ENCODE measurements at regions not wholly inside any gene's neighbourhood (a gene's known extent, or its start where the extent isn't known, plus 50 kb on each side); places are given as distances from the start of the nearest gene placed in this dataset.

DNA sequence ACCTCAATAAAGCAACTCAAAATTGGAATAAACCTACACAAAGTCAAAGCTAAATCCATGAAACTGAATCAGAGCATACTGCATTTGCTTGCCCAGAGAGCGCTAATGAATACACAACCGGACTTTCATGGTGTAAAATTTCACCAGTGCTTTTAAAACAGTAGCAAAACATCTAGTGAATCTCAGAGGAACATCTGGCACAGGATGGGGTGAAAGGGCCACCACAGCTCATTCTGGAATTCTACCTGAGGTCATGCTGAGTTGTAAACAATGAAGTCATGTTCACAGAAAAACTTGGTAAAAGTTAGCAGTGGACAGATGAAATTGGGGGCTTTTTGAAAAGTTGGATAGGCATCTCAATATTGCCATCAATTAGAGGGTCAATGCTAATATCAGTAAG lies 125.6 kb upstream of the STXBP5 start:
- DNase-seq (ENCODE audit: low read depth, low spot score): no peak
- Histone ChIP-seq H2AFZ (ENCODE audit: control insufficient read depth, low read depth, low read length) (no peak overlapping the region), H3K79me2 (ENCODE audit: control insufficient read depth, insufficient read depth, low read length) (no peaks in the 10 kb centered on the region), H3K9ac (ENCODE audit: control insufficient read depth, insufficient read depth, low read length) (no peak overlapping the region), H3K4me2 (ENCODE audit: control insufficient read depth, insufficient read depth) (no peak overlapping the region), H3K4me3 (no peak overlapping the region), H3K4me1 (ENCODE audit: control insufficient read depth, insufficient read depth, low read length) (no peaks in the 10 kb centered on the region), H3K9me3 (replicated peaks; ENCODE audit: control insufficient read depth, insufficient read depth, low read length) (no peaks in the 10 kb centered on the region), H3K27me3 (replicated peaks in 1 of 2; ENCODE audit: control insufficient read depth in 2 of 2, insufficient read depth in 2 of 2, low read length in 1 of 2) (no peaks in the 10 kb centered on the region), H4K20me1 (ENCODE audit: control insufficient read depth, insufficient read depth) (no peaks in the 10 kb centered on the region), H3K27ac (ENCODE audit: control insufficient read depth, insufficient read depth) (no peak overlapping the region), H3K36me3 (ENCODE audit: control insufficient read depth in 2 of 2, insufficient read depth in 2 of 2, low read length in 1 of 2) (no peaks in the 10 kb centered on the region)
- POLR2A ChIA-PET: no interaction called here
- CTCF ChIA-PET: no interaction called here
- ATAC-seq: no peak
- in situ Hi-C loops (cut with MboI) (no loop called here), intact Hi-C loops (cut with micrococcal nuclease; ENCODE audit: unreplicated experiment) (no loop called here)
- 73% methylated on average over 2 of the region's 2 CpGs for WGBS (ENCODE audit: insufficient coverage, insufficient replicate concordance, low lambda C conversion rate, missing lambda C conversion rate)
- no peak for FAIRE-seq
- RAD21 ChIA-PET (ENCODE audit: unreplicated experiment): no interaction called here
- SMC1A ChIA-PET (ENCODE audit: uncharacterized antibody, unreplicated experiment): no interaction called here
- TF ChIP-seq RB1 (IDR thresholded peaks at IDR 0.05; ENCODE audit: borderline replicate concordance) (no peak), CUX1 (IDR thresholded peaks at IDR 0.05; ENCODE audit: insufficient replicate concordance, low read depth, low read length) (no peak), STAT1 (conservative IDR thresholded peaks at IDR 0.05) (no peak), BHLHE40 (IDR thresholded peaks at IDR 0.05; ENCODE audit: borderline replicate concordance in 1 of 2, low read depth in 2 of 2, low read length in 1 of 2) (no peak), TBL1XR1 (IDR thresholded peaks at IDR 0.05; ENCODE audit: low read depth, low read length) (no peak), ATF7 (IDR thresholded peaks at IDR 0.05; ENCODE audit: low read depth) (no peak), BMI1 (IDR thresholded peaks at IDR 0.05; ENCODE audit: borderline replicate concordance) (no peak), RAD51 (IDR thresholded peaks at IDR 0.05) (no peak), SMC3 (IDR thresholded peaks at IDR 0.05; ENCODE audit: borderline replicate concordance, low read length) (no peak), MXI1 (IDR thresholded peaks at IDR 0.05; ENCODE audit: low read depth, low read length) (no peak), NR2C2 (IDR thresholded peaks at IDR 0.05; ENCODE audit: borderline replicate concordance, control insufficient read depth, insufficient read length, low read depth) (no peak), RELA (IDR thresholded peaks at IDR 0.05; ENCODE audit: borderline replicate concordance, partially characterized antibody) (no peak), RBBP5 (conservative IDR thresholded peaks at IDR 0.05) (no peak), ESRRA (IDR thresholded peaks at IDR 0.05; ENCODE audit: low read length) (no peak), USF2 (IDR thresholded peaks at IDR 0.05; ENCODE audit: borderline replicate concordance, low read depth, low read length) (no peak)
- TF ChIP-seq, protein P1, sequence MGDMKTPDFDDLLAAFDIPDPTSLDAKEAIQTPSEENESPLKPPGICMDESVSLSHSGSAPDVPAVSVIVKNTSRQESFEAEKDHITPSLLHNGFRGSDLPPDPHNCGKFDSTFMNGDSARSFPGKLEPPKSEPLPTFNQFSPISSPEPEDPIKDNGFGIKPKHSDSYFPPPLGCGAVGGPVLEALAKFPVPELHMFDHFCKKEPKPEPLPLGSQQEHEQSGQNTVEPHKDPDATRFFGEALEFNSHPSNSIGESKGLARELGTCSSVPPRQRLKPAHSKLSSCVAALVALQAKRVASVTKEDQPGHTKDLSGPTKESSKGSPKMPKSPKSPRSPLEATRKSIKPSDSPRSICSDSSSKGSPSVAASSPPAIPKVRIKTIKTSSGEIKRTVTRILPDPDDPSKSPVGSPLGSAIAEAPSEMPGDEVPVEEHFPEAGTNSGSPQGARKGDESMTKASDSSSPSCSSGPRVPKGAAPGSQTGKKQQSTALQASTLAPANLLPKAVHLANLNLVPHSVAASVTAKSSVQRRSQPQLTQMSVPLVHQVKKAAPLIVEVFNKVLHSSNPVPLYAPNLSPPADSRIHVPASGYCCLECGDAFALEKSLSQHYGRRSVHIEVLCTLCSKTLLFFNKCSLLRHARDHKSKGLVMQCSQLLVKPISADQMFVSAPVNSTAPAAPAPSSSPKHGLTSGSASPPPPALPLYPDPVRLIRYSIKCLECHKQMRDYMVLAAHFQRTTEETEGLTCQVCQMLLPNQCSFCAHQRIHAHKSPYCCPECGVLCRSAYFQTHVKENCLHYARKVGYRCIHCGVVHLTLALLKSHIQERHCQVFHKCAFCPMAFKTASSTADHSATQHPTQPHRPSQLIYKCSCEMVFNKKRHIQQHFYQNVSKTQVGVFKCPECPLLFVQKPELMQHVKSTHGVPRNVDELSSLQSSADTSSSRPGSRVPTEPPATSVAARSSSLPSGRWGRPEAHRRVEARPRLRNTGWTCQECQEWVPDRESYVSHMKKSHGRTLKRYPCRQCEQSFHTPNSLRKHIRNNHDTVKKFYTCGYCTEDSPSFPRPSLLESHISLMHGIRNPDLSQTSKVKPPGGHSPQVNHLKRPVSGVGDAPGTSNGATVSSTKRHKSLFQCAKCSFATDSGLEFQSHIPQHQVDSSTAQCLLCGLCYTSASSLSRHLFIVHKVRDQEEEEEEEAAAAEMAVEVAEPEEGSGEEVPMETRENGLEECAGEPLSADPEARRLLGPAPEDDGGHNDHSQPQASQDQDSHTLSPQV (IDR thresholded peaks at IDR 0.05): no peak
- no TSS peak for BruUV-seq (replicated peaks)

Measured in GM12878 (cell line).